Naive thymus-derived CD4-positive, alpha-beta T cell (primary cell): ENCODE measurements at regions not wholly inside any gene's neighbourhood (a gene's known extent, or its start where the extent isn't known, plus 50 kb on each side); places are given as distances from the start of the nearest gene placed in this dataset.
"Not testable (repeated sequence)": the region's sequence is repeated elsewhere in the genome, so short reads cannot be mapped to it uniquely, and the experiment has no call there.

Experiments
- ATAC-seq: fragments of 150-1000 bp; cut with Tn5 transposase; 2 replicates; pipeline ENCODE4 v1.10.0; 2021; ENCODE audit warnings: mild to moderate bottlenecking, moderate library complexity
- CTCF ChIA-PET: fragments of 350-600 bp; sonication (Branson Sonifier 250); formaldehyde crosslinking; loops from one replicate; lab custom pipeline; 2021; ENCODE audit warnings: antibody characterized with exemption; lab: Charles Lee
- POLR2A ChIA-PET: fragments of 350-600 bp; sonication (Branson Sonifier 250); formaldehyde crosslinking; loops from one replicate; lab custom pipeline; 2021; ENCODE audit warnings: antibody characterized with exemption, inconsistent platforms; lab: Charles Lee
- DNase-seq, 9 donors: peaks; one replicate each; pipeline versions ENCODE4 v3.0.0 to v3.0.0-alpha.2; 2020 to 2022; ENCODE audit warnings: mixed read lengths in 1 of 9
- H3K27ac ChIP-seq: one replicate; pipeline ENCODE4 v1.7.0; 2013; ENCODE audit warnings: mild to moderate bottlenecking, low read depth, low read length, moderate library complexity
- H3K27me3 ChIP-seq, 2 donors: one replicate each; pipeline ENCODE4 v1.7.0; 2013; ENCODE audit warnings: low read length in 2 of 2, mild to moderate bottlenecking in 2 of 2, moderate library complexity in 2 of 2; ENCODE audit not compliant: control insufficient read depth in 2 of 2, insufficient read depth in 2 of 2
- H3K36me3 ChIP-seq, 3 experiments: 1 replicate in 2 of 3; 2 replicates in 1 of 3; pipeline ENCODE4 v1.7.0; 2013; ENCODE audit warnings: low read length in 3 of 3, mild to moderate bottlenecking in 3 of 3, moderate library complexity in 1 of 3; ENCODE audit not compliant: insufficient read depth in 3 of 3, control insufficient read depth in 2 of 3
- H3K4me1 ChIP-seq, 2 donors: one replicate each; pipeline ENCODE4 v1.7.0; 2013; ENCODE audit warnings: low read length in 2 of 2, mild to moderate bottlenecking in 2 of 2, moderate library complexity in 1 of 2; ENCODE audit not compliant: control insufficient read depth in 2 of 2, insufficient read depth in 2 of 2
- H3K4me3 ChIP-seq: 2 replicates; pipeline ENCODE4 v1.7.0; 2013; ENCODE audit warnings: mild to moderate bottlenecking, low read length
- H3K9me3 ChIP-seq, 3 experiments: 1 replicate in 2 of 3; 2 replicates in 1 of 3; pipeline ENCODE4 v1.7.0; 2013; ENCODE audit warnings: low read length in 3 of 3; ENCODE audit not compliant: control insufficient read depth in 2 of 3
- H3K27ac Mint-ChIP-seq, 9 donors: one replicate each; pipeline ENCODE4 v1.8.0; 2020 to 2022; ENCODE audit warnings: mixed read lengths in 9 of 9, mild to moderate bottlenecking in 8 of 9, moderate library complexity in 5 of 9, inconsistent platforms in 2 of 9
- H3K27me3 Mint-ChIP-seq, 5 donors: one replicate each; pipeline ENCODE4 v1.8.0; 2021 to 2022; ENCODE audit warnings: mixed read lengths in 5 of 5, mild to moderate bottlenecking in 1 of 5
- H3K36me3 Mint-ChIP-seq, 5 donors: one replicate each; pipeline ENCODE4 v1.8.0; 2020 to 2022; ENCODE audit warnings: mixed read lengths in 5 of 5, mild to moderate bottlenecking in 3 of 5, inconsistent platforms in 1 of 5
- H3K4me1 Mint-ChIP-seq, 7 donors: one replicate each; pipeline ENCODE4 v1.8.0; 2020 to 2022; ENCODE audit warnings: mixed read lengths in 7 of 7, mild to moderate bottlenecking in 3 of 7, inconsistent platforms in 1 of 7
- H3K4me3 Mint-ChIP-seq, 10 donors: one replicate each; pipeline ENCODE4 v1.8.0; 2020 to 2022; ENCODE audit warnings: mild to moderate bottlenecking in 10 of 10, mixed read lengths in 10 of 10, moderate library complexity in 6 of 10, inconsistent platforms in 2 of 10
- H3K9me3 Mint-ChIP-seq, 11 donors: one replicate each; pipeline ENCODE4 v1.8.0; 2020 to 2022; ENCODE audit warnings: mixed read lengths in 11 of 11, mild to moderate bottlenecking in 4 of 11, inconsistent platforms in 1 of 11, moderate library complexity in 1 of 11
- intact Hi-C, 2 donors: fragments of 100-400 bp; cut with micrococcal nuclease; formaldehyde crosslinking; loops; one replicate each; pipeline ENCODE4 v1.15.1; 2023

- H3K27ac ChIP-seq = no peak overlapping the region
- Mint-ChIP-seq H3K4me3 (no peak overlapping the region), H3K27ac (no peak overlapping the region), H3K36me3 (no peaks in the 10 kb centered on the region), H3K27me3 (no peaks in the 10 kb centered on the region), H3K4me1 (no peaks in the 10 kb centered on the region), H3K9me3 (peaks cover 2 to 32% (median 10%) of the 10 kb centered on the region in 11 donors)
- H3K4me1 ChIP-seq = no peaks in the 10 kb centered on the region
- no peaks in the 10 kb centered on the region for H3K9me3 ChIP-seq
- ChIA-PET CTCF (no interaction called here), POLR2A (no interaction called here)
- intact Hi-C loops = no loop called here
- no peaks in the 10 kb centered on the region for H3K36me3 ChIP-seq
- no peak for ATAC-seq
- no peak overlapping the region for H3K4me3 ChIP-seq
- DNase-seq = no peak
- no peaks in the 10 kb centered on the region for H3K27me3 ChIP-seq
These were observed 155.0 kb downstream of the NPR3 start for GRCh38 chr5:32866138-32866537.

- H3K9me3 Mint-ChIP-seq = peaks cover 7 to 38% (median 14%) of the 10 kb centered on the region in 11 donors
- Histone ChIP-seq H3K27me3 (no peaks in the 10 kb centered on the region), H3K9me3 (peaks cover 0 to 2% (median 0%) of the 10 kb centered on the region in 3 experiments), H3K36me3 (no peaks in the 10 kb centered on the region), H3K4me1 (no peaks in the 10 kb centered on the region), H3K4me3 (no peak overlapping the region), H3K27ac (no peak overlapping the region)
- no peak overlapping the region for H3K4me3 Mint-ChIP-seq
- no peaks in the 10 kb centered on the region for H3K4me1 Mint-ChIP-seq
- ATAC-seq (no peak), DNase-seq (no peak)
- POLR2A ChIA-PET = no interaction called here
- CTCF ChIA-PET = no interaction called here
- no peaks in the 10 kb centered on the region for H3K27me3 Mint-ChIP-seq
- intact Hi-C loops = no loop called here
- no peaks in the 10 kb centered on the region for H3K36me3 Mint-ChIP-seq
- no peak overlapping the region for H3K27ac Mint-ChIP-seq
These were observed 158.1 kb downstream of the NPR3 start for GRCh38 chr5:32869216-32869615.

DNA sequence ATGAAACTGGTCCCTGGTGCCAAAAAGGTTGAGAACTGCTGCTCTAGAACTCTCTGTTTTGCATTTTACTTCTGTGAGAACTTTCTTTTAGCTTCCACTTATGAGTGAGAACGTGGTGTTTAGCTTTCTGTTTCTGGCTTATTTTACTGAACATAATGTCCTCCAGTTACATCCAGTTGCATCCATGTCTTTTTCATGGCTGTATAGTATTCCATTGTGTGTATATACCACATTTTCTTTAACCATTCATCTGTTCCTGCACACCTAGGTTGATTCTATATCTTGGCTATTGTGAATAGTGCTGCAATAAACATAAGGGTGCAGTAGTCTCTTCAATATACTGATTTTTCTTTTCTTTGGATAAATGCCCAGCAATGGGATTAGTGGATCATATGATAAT lies 165.7 kb downstream of the NPR3 start:
- intact Hi-C loops = no loop called here

DNA sequence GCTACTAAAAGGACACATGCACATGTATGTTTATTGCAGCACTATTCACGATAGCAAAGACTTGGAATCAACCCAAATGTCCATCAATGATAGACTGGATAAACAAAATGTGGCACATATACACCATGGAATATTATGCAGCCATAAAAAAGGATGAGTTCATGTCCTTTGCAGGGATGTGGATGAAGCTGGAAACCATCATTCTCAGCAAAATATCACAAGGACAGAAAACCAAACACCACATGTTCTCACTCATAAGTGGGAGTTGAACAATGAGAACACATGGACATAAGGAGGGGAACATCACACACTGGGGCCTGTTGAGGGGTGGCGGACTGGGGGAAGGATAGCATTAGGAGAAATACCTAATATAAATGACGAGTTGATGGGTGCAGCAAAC lies 168.2 kb downstream of the NPR3 start:
- H3K27me3 Mint-ChIP-seq, POLR2A ChIA-PET: not testable (repeated sequence)

More for the DNA sequence above, 165.7 kb downstream of the NPR3 start:
- no peaks in the 10 kb centered on the region for H3K27me3 Mint-ChIP-seq
- Histone ChIP-seq H3K27ac (no peak overlapping the region), H3K4me1 (no peaks in the 10 kb centered on the region), H3K27me3 (no peaks in the 10 kb centered on the region), H3K9me3 (peaks cover 0 to 6% (median 0%) of the 10 kb centered on the region in 3 experiments), H3K36me3 (no peaks in the 10 kb centered on the region), H3K4me3 (no peak overlapping the region)
- ChIA-PET CTCF (no interaction called here), POLR2A (no interaction called here)
- H3K36me3 Mint-ChIP-seq = no peaks in the 10 kb centered on the region
- DNase-seq (no peak), ATAC-seq (no peak)
- H3K9me3 Mint-ChIP-seq = peaks cover 6 to 52% (median 19%) of the 10 kb centered on the region in 11 donors
- no peak overlapping the region for H3K4me3 Mint-ChIP-seq
- no peak overlapping the region for H3K27ac Mint-ChIP-seq
- H3K4me1 Mint-ChIP-seq = no peaks in the 10 kb centered on the region

GRCh38 chr5:32880796-32881195 lies 169.7 kb downstream of the NPR3 start:
- H3K4me3 ChIP-seq = no peak overlapping the region
- intact Hi-C loops = no loop called here
- DNase-seq = no peak
- H3K4me1 Mint-ChIP-seq = no peaks in the 10 kb centered on the region
- H3K27ac ChIP-seq = no peak overlapping the region
- peaks cover 0 to 3% (median 0%) of the 10 kb centered on the region in 5 donors for H3K36me3 Mint-ChIP-seq
- ChIA-PET POLR2A (no interaction called here), CTCF (no interaction called here)
- no peak overlapping the region for H3K27ac Mint-ChIP-seq
- H3K4me3 Mint-ChIP-seq = no peak overlapping the region
- H3K27me3 ChIP-seq = no peaks in the 10 kb centered on the region
- no peaks in the 10 kb centered on the region for H3K4me1 ChIP-seq
- no peaks in the 10 kb centered on the region for H3K36me3 ChIP-seq
- peaks cover 9 to 67% (median 30%) of the 10 kb centered on the region in 11 donors for H3K9me3 Mint-ChIP-seq
- ATAC-seq = no peak
- H3K27me3 Mint-ChIP-seq = no peaks in the 10 kb centered on the region
- H3K9me3 ChIP-seq = peaks cover 0 to 10% (median 3%) of the 10 kb centered on the region in 3 experiments

More for the DNA sequence above, 168.2 kb downstream of the NPR3 start:
- H3K27ac ChIP-seq, H3K4me1 ChIP-seq, intact Hi-C loops, H3K27me3 ChIP-seq, DNase-seq, H3K36me3 Mint-ChIP-seq, ATAC-seq, H3K36me3 ChIP-seq, H3K27ac Mint-ChIP-seq, H3K4me3 Mint-ChIP-seq, H3K9me3 ChIP-seq, H3K4me3 ChIP-seq, CTCF ChIA-PET, H3K4me1 Mint-ChIP-seq: not testable (repeated sequence)
- H3K9me3 Mint-ChIP-seq = peaks cover 9 to 62% (median 27%) of the 10 kb centered on the region in 11 donors

DNA sequence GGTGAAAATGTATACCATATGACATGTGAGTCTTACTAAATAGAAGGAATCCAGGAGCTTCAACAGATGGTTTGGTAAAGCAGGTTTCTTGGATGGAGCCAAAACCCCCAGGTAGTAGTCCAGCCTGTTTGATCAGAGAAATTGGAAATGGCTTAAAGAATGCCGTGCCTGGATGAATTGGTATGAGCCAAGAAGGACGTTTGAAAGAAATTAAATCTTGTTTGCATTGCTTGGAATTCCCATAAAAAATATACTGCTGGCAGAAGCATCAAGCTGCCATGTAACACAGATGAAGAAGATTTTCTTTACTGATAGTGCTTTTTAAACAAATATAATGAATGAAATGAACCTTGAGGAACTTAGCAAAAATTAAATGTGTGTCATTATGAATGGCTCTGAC lies 176.3 kb downstream of the NPR3 start:
- intact Hi-C loops = no loop called here
- H3K27me3 ChIP-seq = no peaks in the 10 kb centered on the region
- peaks cover 4 to 30% (median 12%) of the 10 kb centered on the region in 11 donors for H3K9me3 Mint-ChIP-seq
- POLR2A ChIA-PET = no interaction called here
- no peak overlapping the region for H3K4me3 ChIP-seq
- H3K27ac ChIP-seq = no peak overlapping the region
- H3K4me3 Mint-ChIP-seq = no peak overlapping the region
- H3K36me3 ChIP-seq = no peaks in the 10 kb centered on the region
- H3K27me3 Mint-ChIP-seq = no peaks in the 10 kb centered on the region
- no peak for DNase-seq
- H3K36me3 Mint-ChIP-seq = peaks cover 0 to 3% (median 0%) of the 10 kb centered on the region in 5 donors
- H3K27ac Mint-ChIP-seq = no peak overlapping the region
- no peak for ATAC-seq
- H3K9me3 ChIP-seq = peaks cover 0 to 7% (median 3%) of the 10 kb centered on the region in 3 experiments
- H3K4me1 ChIP-seq = no peaks in the 10 kb centered on the region
- no peaks in the 10 kb centered on the region for H3K4me1 Mint-ChIP-seq
- CTCF ChIA-PET = no interaction called here

- H3K27me3 Mint-ChIP-seq = no peaks in the 10 kb centered on the region
- H3K4me1 ChIP-seq = no peaks in the 10 kb centered on the region
- H3K27me3 ChIP-seq = no peaks in the 10 kb centered on the region
- ChIA-PET POLR2A (no interaction called here), CTCF (no interaction called here)
- H3K27ac Mint-ChIP-seq = no peak overlapping the region
- ATAC-seq (no peak), DNase-seq (no peak)
- peaks cover 0 to 13% (median 8%) of the 10 kb centered on the region in 11 donors for H3K9me3 Mint-ChIP-seq
- H3K9me3 ChIP-seq = peaks cover 0 to 2% (median 1%) of the 10 kb centered on the region in 3 experiments
- no peaks in the 10 kb centered on the region for H3K4me1 Mint-ChIP-seq
- H3K27ac ChIP-seq = no peak overlapping the region
- no peaks in the 10 kb centered on the region for H3K36me3 Mint-ChIP-seq
- intact Hi-C loops = no loop called here
- H3K4me3 Mint-ChIP-seq = no peak overlapping the region
- no peak overlapping the region for H3K4me3 ChIP-seq
- no peaks in the 10 kb centered on the region for H3K36me3 ChIP-seq
These were observed 178.0 kb downstream of the NPR3 start for GRCh38 chr5:32889078-32889477.
